Stimulated activated CD8-positive, alpha-beta memory T cell treated with anti-CD3 and anti-CD28 coated beads, Interleukin-12 subunit alpha, Interleukin-12 subunit beta, amount 100 ng/mL, for 24 hours (primary cell): ENCODE measurements at regions not wholly inside any gene's neighbourhood (a gene's known extent, or its start where the extent isn't known, plus 50 kb on each side); places are given as distances from the start of the nearest gene placed in this dataset.

Experiments used
- DNase-seq: peaks from one replicate; pipeline ENCODE4 v3.0.0-alpha.2; 2020; ENCODE audit errors: extremely low read depth

DNA sequence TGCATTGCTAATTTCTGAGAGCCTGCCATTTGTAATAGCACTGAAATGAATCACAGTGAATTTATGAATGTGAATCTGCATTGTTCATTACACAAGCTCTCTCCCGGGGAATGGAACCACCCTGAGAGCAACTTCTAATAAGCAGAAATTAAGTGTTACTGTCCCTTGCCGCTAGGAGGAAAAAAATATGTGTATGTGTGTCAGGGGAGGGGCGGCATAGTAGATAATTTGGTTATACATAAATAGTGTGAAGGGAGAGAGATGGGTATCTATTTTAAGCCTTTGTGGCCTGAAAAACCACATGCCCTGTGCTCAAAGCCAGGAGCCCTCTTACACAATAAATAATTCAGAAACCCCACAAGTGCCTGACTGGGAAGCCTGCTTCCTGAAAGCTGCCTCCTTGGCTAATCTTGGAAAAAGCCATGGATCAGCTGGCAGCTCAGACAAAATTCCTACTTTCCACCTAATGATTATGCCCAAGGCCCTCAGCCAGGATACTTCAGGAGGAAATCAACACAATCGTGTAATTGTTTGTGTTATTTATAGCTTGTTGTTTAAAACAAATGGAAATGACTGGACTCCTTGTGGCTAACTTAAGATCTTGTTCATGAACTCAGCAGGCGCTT lies 366.2 kb upstream of the KITLG start:
- DNase-seq, result no peak

DNA sequence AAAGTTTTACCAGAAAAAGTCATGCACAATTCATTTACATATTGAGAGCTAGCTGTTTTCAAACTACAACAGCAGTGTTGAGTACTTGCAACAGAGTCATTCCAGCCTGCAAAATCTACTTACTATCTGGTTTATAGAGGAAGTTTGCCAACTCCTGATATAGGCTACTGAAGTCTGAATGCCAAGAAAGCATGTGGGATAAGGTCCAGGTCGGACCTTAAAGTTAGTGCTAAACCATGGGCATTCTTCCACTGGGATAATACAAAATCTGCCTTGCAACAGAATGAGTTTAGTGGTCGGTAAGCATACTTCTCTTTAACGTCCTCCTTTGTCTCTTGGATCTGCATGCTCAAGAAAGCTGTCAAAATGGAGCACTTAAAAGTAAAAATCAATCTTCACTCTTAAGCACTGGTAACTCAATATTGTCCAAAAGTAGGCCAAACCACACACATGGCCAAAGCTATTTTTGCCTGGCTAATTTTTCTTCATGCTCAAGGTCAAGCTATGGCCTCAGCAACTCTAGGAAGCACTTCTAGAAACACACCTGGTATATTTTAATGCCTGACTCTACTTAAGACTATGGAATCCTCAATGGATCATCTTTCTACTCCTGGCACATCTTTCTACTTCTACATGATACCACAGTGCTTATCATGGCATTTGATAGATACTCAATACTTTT lies 364.9 kb upstream of the KITLG start:
- DNase-seq, result no peak

DNA sequence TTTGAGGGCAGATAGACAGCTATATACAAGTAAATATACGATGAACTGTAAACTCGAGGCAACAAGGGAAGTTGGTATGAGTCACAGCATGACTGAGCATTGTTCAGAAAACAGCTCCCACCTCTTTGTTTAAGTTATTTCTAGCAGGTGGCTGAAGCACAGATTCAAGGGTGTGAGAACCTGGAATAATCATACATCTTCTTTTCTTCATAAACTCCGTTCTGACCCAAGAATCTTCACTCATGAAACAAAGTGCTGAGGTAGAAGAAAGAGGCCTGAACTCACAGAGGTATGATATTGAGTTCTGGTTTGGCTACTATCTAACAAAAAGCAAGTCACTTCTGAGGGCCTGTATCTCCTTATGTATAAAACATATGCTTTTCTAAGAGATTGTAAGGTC lies 364.1 kb upstream of the KITLG start:
- DNase-seq, result no peak

DNA sequence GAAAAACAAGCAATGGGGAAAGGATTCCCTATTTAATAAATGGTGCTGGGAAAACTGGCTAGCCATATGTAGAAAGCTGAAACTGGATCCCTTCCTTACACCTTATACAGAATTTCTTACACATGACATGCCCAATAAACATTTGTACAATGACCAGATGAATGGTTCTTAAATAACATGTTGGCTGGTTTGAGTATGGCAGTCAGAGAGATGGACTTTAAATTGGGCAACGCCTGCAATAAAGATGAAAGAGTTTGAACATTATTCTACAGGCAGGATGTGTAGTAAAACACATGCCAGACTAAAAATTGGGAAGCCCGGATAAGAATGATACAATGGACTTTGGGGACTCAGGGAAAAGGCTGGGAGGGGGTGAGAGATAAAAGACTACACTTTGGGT lies 360.6 kb upstream of the KITLG start:
- no peak for DNase-seq

DNA sequence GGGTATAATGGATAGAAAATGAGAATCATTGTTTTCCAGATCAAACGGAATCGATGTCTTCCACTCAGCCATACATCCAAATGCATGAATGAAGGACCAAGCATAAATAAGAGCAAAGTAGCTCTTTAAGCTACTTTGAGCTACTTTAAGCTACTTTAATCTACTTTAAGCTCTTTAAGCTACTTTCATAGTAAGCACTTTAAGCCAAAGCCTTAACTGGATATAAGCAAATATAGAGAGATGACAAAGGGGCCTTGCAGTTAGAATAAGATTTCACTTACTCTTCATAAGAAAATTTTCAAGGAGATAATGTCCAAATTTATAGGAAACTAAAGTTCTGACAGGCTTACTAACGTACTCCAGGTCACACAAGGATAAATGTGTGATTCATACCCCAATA lies 355.6 kb upstream of the KITLG start:
- DNase-seq, result no peak

DNA sequence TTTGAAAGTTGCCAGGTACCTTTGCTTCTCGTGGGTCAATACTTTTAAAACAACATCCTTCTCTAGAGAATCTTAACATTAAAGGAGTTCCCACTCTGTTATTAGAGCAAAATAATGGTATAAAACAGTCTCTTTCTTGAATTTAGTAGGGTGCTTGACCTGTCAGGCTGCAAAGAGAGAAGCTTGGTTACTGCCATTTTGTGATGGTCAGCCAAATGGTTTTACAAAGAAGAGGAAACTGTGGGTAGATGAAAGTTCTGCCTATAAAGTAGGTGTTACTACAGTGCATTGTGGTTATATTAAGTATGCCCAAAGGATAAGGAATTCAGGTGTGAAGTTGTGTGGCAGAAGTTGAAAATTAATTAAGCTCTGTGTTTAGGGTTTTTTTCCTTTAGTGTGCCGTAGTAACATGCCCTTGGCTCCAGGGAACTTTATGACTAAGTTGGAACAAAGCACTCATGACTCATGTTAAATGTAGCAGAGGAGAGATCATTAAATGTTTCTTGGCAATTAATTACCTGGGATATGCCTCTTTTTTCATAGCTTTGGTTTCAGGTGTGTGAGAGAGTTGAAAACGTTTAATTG lies 354.0 kb upstream of the KITLG start:
- no peak for DNase-seq

DNA sequence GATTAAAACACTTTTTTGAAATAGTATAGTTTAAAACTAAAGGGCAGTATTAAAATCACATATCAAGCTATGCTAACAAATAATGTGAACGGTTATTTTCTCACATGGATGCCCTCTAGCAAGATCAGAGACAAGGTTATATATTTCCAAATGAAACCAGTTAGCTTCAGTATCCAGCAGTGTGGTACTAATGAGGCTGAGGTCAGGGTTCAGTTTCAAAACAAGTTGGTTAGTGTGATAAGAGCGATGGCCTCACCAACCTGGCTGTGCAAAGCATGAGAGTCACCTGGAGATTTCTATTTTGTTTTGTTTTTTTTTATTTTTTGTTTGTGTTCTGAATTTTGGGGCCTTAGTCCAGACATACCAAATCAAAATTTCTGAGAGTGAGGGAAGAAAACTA lies 352.2 kb upstream of the KITLG start:
- DNase-seq, result no peak

DNA sequence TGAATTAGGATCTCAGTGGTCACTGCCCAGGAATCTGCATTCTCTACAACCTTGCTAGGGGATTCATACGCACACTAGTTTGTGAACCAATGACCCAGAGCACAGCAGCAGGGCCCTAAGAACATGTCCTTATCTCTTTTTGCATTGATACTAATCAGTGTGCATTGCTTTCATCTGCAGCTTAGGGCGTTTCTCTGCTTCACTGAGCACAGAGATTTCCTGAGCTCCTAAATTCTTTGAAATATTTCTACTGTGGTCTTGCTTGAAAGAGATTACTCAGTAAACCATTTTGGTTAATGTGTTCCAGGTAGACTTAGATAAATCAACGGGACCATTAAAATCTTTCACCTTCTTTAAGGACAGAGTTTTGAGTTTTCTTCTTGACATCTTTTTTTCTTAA lies 351.3 kb upstream of the KITLG start:
- DNase-seq, result no peak

DNA sequence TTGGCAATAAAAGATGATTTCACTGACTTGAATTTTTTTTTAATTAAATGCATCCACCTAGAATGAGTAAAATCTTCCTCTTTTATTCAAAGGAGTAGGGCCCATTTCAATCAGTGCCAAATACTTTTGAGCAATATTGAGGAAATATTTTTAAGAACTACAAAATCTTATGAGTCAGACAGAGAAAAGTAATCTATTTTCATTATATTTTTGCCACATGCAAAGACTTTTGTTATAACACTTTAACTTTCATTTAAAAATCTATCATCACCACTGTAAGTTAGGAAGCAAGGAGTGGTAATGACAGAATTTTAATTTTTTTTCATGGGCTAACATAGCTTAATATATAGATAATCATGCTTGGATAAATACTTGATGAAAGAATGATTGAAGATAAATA lies 345.2 kb upstream of the KITLG start:
- DNase-seq, result no peak

DNA sequence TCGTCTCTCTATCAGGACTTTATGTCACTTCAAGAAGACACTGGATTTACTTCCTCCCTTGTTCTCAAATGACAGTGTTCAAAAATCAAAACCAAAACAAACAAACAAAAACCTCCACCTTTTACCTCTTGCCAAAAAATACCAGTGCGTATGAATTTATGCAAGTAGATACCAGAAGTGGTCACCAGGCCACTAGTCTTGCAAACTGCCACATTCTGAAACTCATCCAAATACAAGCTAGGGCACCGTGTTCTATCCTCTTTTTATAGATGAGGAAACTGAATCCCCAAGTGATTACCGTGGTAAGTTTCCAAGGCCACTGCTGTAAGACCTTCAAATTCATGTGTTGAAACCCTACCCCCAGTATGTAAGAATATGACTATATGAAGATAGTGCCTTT lies 343.9 kb upstream of the KITLG start:
- DNase-seq, result no peak

DNA sequence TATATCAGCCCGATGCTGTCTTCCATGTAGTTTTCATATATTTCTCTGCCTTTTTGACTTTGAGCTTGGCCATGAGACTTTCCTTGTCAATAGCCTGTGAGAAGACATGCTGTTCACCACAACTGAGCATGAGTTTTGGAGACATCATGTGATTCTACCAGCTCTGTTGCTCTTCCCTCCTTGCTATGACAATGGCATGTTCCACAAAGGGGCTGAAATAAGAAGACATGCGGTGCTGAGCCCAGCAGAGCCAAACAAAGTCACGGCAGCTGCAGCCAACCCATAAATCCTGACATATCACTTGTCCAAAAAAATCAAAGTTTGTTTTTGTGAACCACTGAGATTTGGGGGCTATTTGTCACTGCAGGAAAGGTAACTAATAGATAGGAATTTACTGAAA lies 343.4 kb upstream of the KITLG start:
- no peak for DNase-seq

DNA sequence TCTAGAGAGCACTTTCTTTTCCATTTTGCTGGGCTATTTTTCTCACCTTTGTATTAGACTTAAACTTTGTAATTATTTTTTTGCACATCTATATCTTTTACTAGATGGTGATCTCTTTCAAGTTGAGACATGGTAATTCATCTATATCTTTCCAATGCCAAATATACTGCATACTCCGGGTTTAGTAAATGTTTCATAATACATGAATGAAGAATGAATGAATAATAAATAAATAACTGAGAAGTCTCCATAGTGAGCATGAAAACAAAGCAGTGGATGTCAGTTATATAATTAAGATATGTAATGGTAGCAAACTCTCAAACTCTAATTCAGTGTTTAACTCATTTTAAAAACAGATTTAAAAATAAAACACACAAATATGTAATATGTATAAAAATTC lies 342.5 kb upstream of the KITLG start:
- DNase-seq, result no peak

DNA sequence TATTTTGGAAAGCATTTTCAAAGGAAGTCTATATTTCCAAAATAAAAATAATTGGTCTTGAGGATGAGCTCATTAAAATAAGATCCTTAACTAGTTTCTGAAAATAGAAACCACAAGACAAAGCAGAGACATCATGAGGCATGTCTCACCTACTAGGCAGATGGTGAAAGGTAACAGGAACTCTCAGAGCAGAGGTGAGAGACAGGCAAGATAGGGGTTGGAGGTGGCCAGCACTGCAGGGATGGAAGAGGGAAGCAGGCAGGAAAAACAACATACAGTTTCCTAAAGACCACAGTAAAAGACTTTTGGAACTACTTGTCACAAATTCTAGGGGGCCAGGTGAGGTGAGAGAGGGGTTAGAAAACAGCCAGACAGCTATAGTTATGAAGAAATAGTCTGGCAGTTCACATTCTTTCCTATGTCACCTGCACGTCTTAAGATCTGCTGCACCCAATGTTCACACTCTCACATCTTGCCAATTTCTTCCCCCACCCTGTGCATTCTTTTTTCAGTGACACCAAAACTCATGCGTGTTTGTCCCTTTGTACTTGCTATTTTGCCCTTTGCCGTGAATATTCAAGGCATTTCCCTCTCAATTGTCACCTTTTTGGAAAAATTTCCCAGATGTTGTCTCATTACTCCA lies 341.7 kb upstream of the KITLG start:
- no peak for DNase-seq

DNA sequence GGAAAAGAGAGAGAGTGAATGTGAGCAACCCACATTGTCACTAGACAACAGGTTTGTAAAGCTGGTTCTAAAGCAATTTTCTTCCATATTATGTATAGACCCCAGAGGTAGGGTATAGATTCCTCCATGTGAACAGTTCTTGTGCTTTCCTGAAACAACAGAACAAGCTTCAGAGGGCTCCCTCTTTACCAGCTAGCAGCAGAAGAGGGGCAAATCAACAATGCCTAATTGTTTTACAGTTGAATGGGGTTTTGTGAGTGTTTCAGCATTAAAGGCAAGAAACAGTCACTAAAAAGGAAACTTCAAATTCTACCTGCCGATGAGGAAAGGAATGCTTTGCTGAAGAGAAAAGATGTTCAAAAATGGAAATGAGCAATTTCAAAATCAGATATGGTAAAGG lies 341.2 kb upstream of the KITLG start:
- no peak for DNase-seq

DNA sequence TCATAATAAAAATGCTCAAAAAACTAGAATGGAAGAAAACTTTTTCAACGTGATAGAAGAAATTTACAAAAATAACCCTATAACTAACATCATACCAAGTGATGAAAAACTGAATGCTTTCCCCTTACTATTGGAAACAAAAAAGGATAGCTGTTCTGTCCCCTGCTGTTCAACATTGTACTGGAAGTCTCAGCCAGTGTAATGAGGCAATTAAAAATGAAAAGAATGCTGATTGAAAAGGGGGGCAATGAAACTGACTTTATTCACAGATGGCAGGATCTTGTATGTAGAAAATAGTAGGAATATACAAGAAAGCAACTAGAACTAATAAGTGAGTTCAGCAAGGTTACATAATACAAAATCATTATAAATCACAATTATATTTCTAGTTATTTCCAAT lies 337.9 kb upstream of the KITLG start:
- no peak for DNase-seq

DNA sequence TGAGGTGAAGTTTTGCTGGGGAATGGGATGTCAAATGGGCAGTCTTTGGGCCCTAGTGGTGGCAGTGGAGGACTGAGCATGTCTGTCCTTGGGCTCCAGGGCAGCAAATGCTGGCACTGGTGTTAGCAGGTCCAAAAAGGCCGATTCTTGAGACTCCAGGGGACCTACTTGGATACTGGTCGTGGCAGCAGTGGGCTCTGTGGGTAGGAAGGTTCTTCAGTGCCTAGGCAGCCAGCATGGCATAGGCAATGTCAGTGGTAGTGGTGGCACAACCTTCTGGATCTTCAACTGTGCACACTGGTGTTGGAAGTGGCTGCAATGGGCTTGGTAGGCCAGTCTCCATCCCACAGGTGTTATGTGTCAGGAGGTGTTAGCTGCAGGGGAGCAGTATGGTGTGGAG lies 334.7 kb upstream of the KITLG start:
- DNase-seq, result no peak

DNA sequence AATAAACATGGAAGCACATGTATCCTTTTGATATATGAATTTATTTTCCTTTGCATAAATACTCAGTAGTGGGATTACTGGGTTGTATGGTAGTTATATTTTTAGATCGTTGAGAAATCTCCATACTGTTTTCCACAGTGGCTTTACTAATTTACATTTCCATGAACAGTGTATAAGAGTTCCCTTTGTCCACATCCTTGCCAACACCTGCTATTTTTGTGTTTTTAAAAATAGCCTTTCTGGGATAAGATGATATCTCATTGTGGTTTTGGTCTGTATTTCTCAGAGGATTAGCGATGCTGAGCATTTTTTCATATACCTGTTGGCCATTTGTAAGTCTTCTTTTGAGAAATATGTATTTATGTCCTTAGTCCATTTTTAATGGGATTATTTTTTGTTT lies 329.2 kb upstream of the KITLG start:
- DNase-seq, result no peak

DNA sequence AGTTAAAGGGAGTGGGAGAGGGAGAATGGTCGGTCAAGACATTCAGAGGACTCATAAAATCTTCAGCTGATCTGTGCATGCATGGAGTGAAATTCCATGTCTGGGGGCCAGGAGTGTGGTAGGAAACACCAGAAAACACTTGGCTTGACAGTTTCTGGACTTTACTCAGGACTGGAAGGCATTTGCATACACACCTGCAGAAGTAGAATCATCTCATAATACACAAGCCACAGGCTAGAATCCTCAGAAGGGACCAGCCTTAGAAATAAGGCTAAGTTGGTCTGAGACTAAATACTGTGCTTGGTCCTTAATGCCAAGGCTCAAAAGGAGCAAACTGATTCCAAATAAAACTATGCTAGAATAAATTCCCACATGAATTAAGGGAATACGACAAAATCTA lies 328.1 kb upstream of the KITLG start:
- no peak for DNase-seq

DNA sequence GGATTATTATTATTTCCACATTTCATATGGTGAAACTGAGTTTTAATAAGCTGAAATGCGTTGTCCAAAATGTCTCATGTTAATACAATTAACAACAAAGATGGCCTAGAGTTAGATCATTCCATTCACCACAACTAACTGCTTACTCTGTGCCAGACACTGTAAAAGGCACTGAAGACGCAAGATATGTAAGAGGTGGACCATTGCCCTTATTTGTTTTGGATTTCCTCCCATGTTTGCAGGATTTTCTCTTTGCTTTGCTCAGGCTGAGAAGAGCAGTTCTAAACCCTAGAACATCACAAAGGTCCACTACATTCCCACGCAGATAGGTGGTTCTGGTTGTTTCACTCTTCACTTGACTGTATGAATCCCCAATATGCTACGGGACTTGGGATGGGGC lies 324.4 kb upstream of the KITLG start:
- DNase-seq, result no peak

DNA sequence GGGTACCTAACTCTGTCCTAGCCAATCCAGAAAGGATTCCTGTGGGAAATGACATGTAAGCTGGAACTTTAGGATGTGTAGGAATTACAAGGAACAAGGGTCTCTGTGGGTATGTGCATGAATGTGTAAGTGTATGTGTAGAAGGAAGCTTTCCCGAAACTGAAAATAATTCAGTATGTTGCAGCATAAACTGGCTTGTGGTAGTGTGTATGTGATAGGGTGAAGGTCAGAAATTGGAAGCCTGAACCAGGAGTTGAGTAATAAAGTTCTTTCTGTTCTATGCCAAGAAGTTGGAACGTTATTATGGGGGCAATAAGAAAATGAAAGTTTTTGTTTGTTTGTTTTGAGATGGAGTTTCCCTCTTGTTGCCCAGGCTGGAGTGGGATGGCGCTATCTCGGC lies 323.1 kb upstream of the KITLG start:
- DNase-seq, result no peak

DNA sequence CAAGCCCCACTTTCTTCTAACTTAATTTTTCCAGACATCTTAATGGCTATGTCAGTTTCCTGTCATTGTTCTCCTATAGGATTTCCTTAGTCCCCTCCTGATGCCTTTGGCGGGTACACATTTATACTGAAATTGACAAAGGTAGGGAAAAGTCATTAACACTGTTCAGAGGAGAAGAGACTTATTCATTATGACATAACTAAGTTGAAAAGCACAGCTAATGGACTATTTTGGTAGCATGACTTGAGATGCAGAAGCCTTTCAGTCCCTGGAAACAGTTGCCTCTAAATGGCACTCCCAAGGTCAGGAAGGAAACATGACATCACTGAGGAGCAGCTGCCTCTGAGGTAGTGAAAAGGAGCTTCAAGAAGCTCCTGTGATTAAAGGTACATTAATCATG lies 317.5 kb upstream of the KITLG start:
- DNase-seq, result no peak

DNA sequence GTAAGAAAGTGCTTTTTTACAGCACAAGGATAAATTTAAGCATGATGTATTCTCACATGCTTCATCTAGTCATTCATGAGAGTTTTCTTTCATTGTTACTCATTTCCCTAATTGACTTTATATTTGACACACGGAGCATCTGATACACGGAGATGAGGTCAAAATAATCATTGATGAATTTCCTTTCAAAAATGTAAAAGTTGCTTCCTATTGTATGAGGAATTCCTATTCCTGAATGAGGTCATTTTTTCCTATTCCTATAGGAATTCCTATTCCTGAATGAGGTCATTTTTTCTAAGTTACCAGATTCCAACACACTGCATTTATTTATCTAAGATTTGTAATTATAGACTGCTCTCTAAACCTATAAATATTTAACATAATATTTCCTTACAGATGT lies 316.7 kb upstream of the KITLG start:
- no peak for DNase-seq

DNA sequence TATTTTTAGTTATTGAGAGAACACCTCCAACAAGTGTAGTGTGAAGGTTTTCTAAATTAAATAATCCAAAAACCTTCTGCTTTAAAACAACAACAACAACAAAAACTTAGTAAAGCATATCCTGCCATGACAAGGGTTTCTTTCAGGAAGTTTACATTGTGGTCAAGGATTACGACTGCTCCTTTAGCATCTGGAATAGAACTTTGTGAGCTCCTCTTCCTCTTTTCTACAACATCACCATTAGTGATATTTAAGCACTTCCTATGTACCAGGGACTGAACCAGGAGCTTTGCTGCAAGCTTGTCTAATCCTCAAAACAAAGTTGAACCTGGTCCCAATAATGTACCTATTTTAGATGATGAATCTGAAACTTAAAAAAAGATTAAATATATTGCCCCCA lies 315.4 kb upstream of the KITLG start:
- no peak for DNase-seq
